ENCODE measurements at regions not wholly inside any gene's neighbourhood (a gene's known extent, or its start where the extent isn't known, plus 50 kb on each side); places are given as distances from the start of the nearest gene placed in this dataset.

- Mint-ChIP-seq H3K27me3 (peaks cover 25% of the 10 kb centered on the region), H3K27ac (no peak overlapping the region), H3K4me1 (peaks cover 41% of the 10 kb centered on the region), H3K36me3 (ENCODE audit: low read depth) (no peaks in the 10 kb centered on the region), H3K4me3 (no peak overlapping the region), H3K9me3 (no peaks in the 10 kb centered on the region)
- ChIA-PET CTCF (no interaction called here), POLR2A (no interaction called here)
- no peak for DNase-seq
These were observed 651.0 kb upstream of the SLC35B3 start for GRCh38 chr6:9086331-9086730.

GRCh38 chr6:9085709-9086070 lies 650.3 kb upstream of the SLC35B3 start:
- Mint-ChIP-seq H3K4me3 (no peak overlapping the region), H3K9me3 (no peaks in the 10 kb centered on the region), H3K36me3 (ENCODE audit: low read depth) (no peaks in the 10 kb centered on the region), H3K27ac (no peak overlapping the region), H3K4me1 (peaks cover 41% of the 10 kb centered on the region), H3K27me3 (peaks cover 26% of the 10 kb centered on the region)
- POLR2A ChIA-PET: no interaction called here
- no peak for DNase-seq
- CTCF ChIA-PET: no interaction called here

- Mint-ChIP-seq H3K4me3 (peak overlapping the region; percentile 26), H3K27me3 (peaks cover 31% of the 10 kb centered on the region), H3K9me3 (no peaks in the 10 kb centered on the region), H3K4me1 (peaks cover 39% of the 10 kb centered on the region), H3K36me3 (ENCODE audit: low read depth) (no peaks in the 10 kb centered on the region), H3K27ac (peak overlapping the region; percentile 89)
- CTCF ChIA-PET: no interaction called here
- peak; percentile 61 for DNase-seq
- POLR2A ChIA-PET: no interaction called here
These were observed 649.8 kb upstream of the SLC35B3 start for GRCh38 chr6:9085054-9085708.

- Mint-ChIP-seq H3K27ac (no peak overlapping the region), H3K36me3 (ENCODE audit: low read depth) (no peaks in the 10 kb centered on the region), H3K9me3 (no peaks in the 10 kb centered on the region), H3K4me3 (no peak overlapping the region), H3K27me3 (peaks cover 37% of the 10 kb centered on the region), H3K4me1 (peaks cover 29% of the 10 kb centered on the region)
- DNase-seq: no peak
- CTCF ChIA-PET: no interaction called here
- POLR2A ChIA-PET: no interaction called here
These were observed 647.8 kb upstream of the SLC35B3 start for GRCh38 chr6:9083108-9083507.

- Mint-ChIP-seq H3K27ac (peak overlapping the region; percentile 44), H3K4me1 (peaks cover 15% of the 10 kb centered on the region), H3K36me3 (ENCODE audit: low read depth) (no peaks in the 10 kb centered on the region), H3K27me3 (peaks cover 2% of the 10 kb centered on the region), H3K9me3 (no peaks in the 10 kb centered on the region), H3K4me3 (no peak overlapping the region)
- DNase-seq: no peak
- ChIA-PET POLR2A (no interaction called here), CTCF (no interaction called here)
These were observed 631.4 kb upstream of the SLC35B3 start for GRCh38 chr6:9066726-9067125.

GRCh38 chr6:9064156-9064555 lies 628.8 kb upstream of the SLC35B3 start:
- ChIA-PET CTCF (no interaction called here), POLR2A (no interaction called here)
- Mint-ChIP-seq H3K4me3 (no peak overlapping the region), H3K9me3 (no peaks in the 10 kb centered on the region), H3K36me3 (ENCODE audit: low read depth) (no peaks in the 10 kb centered on the region), H3K27ac (no peak overlapping the region), H3K27me3 (peaks cover 2% of the 10 kb centered on the region), H3K4me1 (peaks cover 15% of the 10 kb centered on the region)
- DNase-seq: no peak

- Mint-ChIP-seq H3K9me3 (no peaks in the 10 kb centered on the region), H3K27me3 (peaks cover 2% of the 10 kb centered on the region), H3K27ac (peak overlapping the region; percentile 54), H3K4me1 (peaks cover 15% of the 10 kb centered on the region), H3K36me3 (ENCODE audit: low read depth) (no peaks in the 10 kb centered on the region), H3K4me3 (no peak overlapping the region)
- ChIA-PET CTCF (no interaction called here), POLR2A (no interaction called here)
- no peak for DNase-seq
These were observed 627.3 kb upstream of the SLC35B3 start for GRCh38 chr6:9062596-9062995.

GRCh38 chr6:9057937-9058336 lies 622.6 kb upstream of the SLC35B3 start:
- H3K27ac Mint-ChIP-seq: no peak overlapping the region
- ChIA-PET CTCF (no interaction called here), POLR2A (no interaction called here)
- H3K4me1 Mint-ChIP-seq: no peaks in the 10 kb centered on the region
- no peak overlapping the region for H3K4me3 Mint-ChIP-seq
- H3K36me3 Mint-ChIP-seq (ENCODE audit: low read depth): no peaks in the 10 kb centered on the region
- no peak for DNase-seq
- H3K27me3 Mint-ChIP-seq: peaks cover 5% of the 10 kb centered on the region
- H3K9me3 Mint-ChIP-seq: no peaks in the 10 kb centered on the region

GRCh38 chr6:9056556-9056955 lies 621.2 kb upstream of the SLC35B3 start:
- DNase-seq: no peak
- CTCF ChIA-PET: no interaction called here

GRCh38 chr6:9044426-9044825 lies 609.1 kb upstream of the SLC35B3 start:
- Mint-ChIP-seq H3K36me3 (ENCODE audit: low read depth) (no peaks in the 10 kb centered on the region), H3K27ac (no peak overlapping the region), H3K9me3 (peaks cover 11% of the 10 kb centered on the region), H3K4me1 (no peaks in the 10 kb centered on the region), H3K4me3 (no peak overlapping the region), H3K27me3 (no peaks in the 10 kb centered on the region)
- ChIA-PET POLR2A (no interaction called here), CTCF (no interaction called here)
- DNase-seq: no peak

More at GRCh38 chr6:9056556-9056955, 621.2 kb upstream of the SLC35B3 start:
- Mint-ChIP-seq H3K4me1 (no peaks in the 10 kb centered on the region), H3K27ac (no peak overlapping the region), H3K36me3 (ENCODE audit: low read depth) (no peaks in the 10 kb centered on the region), H3K27me3 (peaks cover 3% of the 10 kb centered on the region), H3K9me3 (no peaks in the 10 kb centered on the region), H3K4me3 (no peak overlapping the region)
- POLR2A ChIA-PET: no interaction called here

- H3K27me3 Mint-ChIP-seq: no peaks in the 10 kb centered on the region
- H3K9me3 Mint-ChIP-seq: peaks cover 11% of the 10 kb centered on the region
- DNase-seq: no peak
- H3K27ac Mint-ChIP-seq: no peak overlapping the region
- no peak overlapping the region for H3K4me3 Mint-ChIP-seq
- H3K36me3 Mint-ChIP-seq (ENCODE audit: low read depth): no peaks in the 10 kb centered on the region
- POLR2A ChIA-PET: no interaction called here
- H3K4me1 Mint-ChIP-seq: no peaks in the 10 kb centered on the region
- CTCF ChIA-PET: no interaction called here
These were observed 605.4 kb upstream of the SLC35B3 start for GRCh38 chr6:9040718-9041117.

GRCh38 chr6:9039258-9039657 lies 603.9 kb upstream of the SLC35B3 start:
- no peak overlapping the region for H3K4me3 Mint-ChIP-seq
- peak; percentile 12 for DNase-seq
- no peak overlapping the region for H3K27ac Mint-ChIP-seq
- CTCF ChIA-PET: no interaction called here
- no peaks in the 10 kb centered on the region for H3K36me3 Mint-ChIP-seq (ENCODE audit: low read depth)
- POLR2A ChIA-PET: no interaction called here
- peaks cover 11% of the 10 kb centered on the region for H3K9me3 Mint-ChIP-seq
- no peaks in the 10 kb centered on the region for H3K27me3 Mint-ChIP-seq
- no peaks in the 10 kb centered on the region for H3K4me1 Mint-ChIP-seq

GRCh38 chr6:9028086-9028485 lies 592.7 kb upstream of the SLC35B3 start:
- Mint-ChIP-seq H3K36me3 (ENCODE audit: low read depth) (no peaks in the 10 kb centered on the region), H3K9me3 (no peaks in the 10 kb centered on the region)
- POLR2A ChIA-PET: no interaction called here

GRCh38 chr6:9025796-9026394 lies 590.5 kb upstream of the SLC35B3 start:
- CTCF ChIA-PET: interaction anchor here (0.5 to 1.2 kb wide), 2 partner anchors 13 to 107 kb away, joined by 3 read pairs; no protein-coding TSS in a partner anchor
- H3K27me3 Mint-ChIP-seq: peaks cover 17% of the 10 kb centered on the region
- no peaks in the 10 kb centered on the region for H3K36me3 Mint-ChIP-seq (ENCODE audit: low read depth)
- H3K9me3 Mint-ChIP-seq: no peaks in the 10 kb centered on the region
- H3K27ac Mint-ChIP-seq: no peak overlapping the region
- no peak for DNase-seq
- H3K4me3 Mint-ChIP-seq: no peak overlapping the region
- peaks cover 6% of the 10 kb centered on the region for H3K4me1 Mint-ChIP-seq
- POLR2A ChIA-PET: no interaction called here

More at GRCh38 chr6:9028086-9028485, 592.7 kb upstream of the SLC35B3 start:
- CTCF ChIA-PET: no interaction called here
- H3K27me3 Mint-ChIP-seq: peaks cover 17% of the 10 kb centered on the region
- H3K4me3 Mint-ChIP-seq: no peak overlapping the region
- H3K27ac Mint-ChIP-seq: no peak overlapping the region
- no peak for DNase-seq
- peaks cover 6% of the 10 kb centered on the region for H3K4me1 Mint-ChIP-seq

Measured in activated CD4-positive, alpha-beta T cell treated with anti-CD3 and anti-CD28 coated beads, Interleukin-2, amount 10 ng/mL, durations not matched to agents 7 days and 5 days (primary cell).